Endothelial cell of umbilical vein (primary cell): ENCODE measurements at regions not wholly inside any gene's neighbourhood (a gene's known extent, or its start where the extent isn't known, plus 50 kb on each side); places are given as distances from the start of the nearest gene placed in this dataset.

ENCODE experiments used
- BruUV-seq: library from RNA; stranded (reverse); fragments of 400-500 nt; replicated peaks from 2 replicates; lab custom pipeline; 2021; lab: Mats Ljungman, UMichigan
- CTCF ChIA-PET: fragments of 300-600, 350-600 bp; sonication (Branson Sonifier 250); formaldehyde crosslinking; loops from one replicate; lab custom pipeline; 2021; ENCODE audit warnings: antibody characterized with exemption, inconsistent platforms; lab: Charles Lee
- POLR2A ChIA-PET: fragments of 300-600, 350-600 bp; sonication (Branson Sonifier 250); formaldehyde crosslinking; loops from one replicate; lab custom pipeline; 2021; ENCODE audit warnings: antibody characterized with exemption, inconsistent platforms; lab: Charles Lee
- DNase-seq: peaks from one replicate; pipeline ENCODE4 v3.0.0-alpha.2; 2011; ENCODE audit warnings: low read depth, low spot score
- FAIRE-seq: peaks from 2 replicates; lab custom pipeline; 2011; peaks lifted over from hg19 to GRCh38; lab: Jason Lieb, UNC
- H2AFZ ChIP-seq: 2 replicates; pipeline ENCODE4 v1.6.0; 2012; ENCODE audit warnings: low read depth, low read length, control low read depth, inconsistent platforms
- H3K27ac ChIP-seq: 2 replicates; pipeline ENCODE4 v1.5.1; 2011; ENCODE audit warnings: low read depth, mild to moderate bottlenecking, control low read depth, low read length, moderate library complexity; ENCODE audit not compliant: insufficient read depth
- H3K27me3 ChIP-seq, 2 experiments: 2 replicates each; pipeline versions ENCODE4 v1.6.0 to v1.6.1; 2011; ENCODE audit warnings: low read length in 2 of 2, mixed read lengths in 1 of 2; ENCODE audit not compliant: control insufficient read depth in 2 of 2, insufficient read depth in 2 of 2
- H3K36me3 ChIP-seq, 2 experiments: 2 replicates in 1 of 2; 3 replicates in 1 of 2; pipeline ENCODE4 v1.5.1; 2011; ENCODE audit warnings: low read length in 2 of 2, mild to moderate bottlenecking in 1 of 2, moderate library complexity in 1 of 2; ENCODE audit not compliant: control insufficient read depth in 2 of 2, insufficient read depth in 2 of 2; ENCODE audit errors: extremely low read depth in 1 of 2
- H3K4me1 ChIP-seq: 3 replicates; pipeline ENCODE4 v1.5.1; 2011; ENCODE audit warnings: mild to moderate bottlenecking, low read length; ENCODE audit not compliant: control insufficient read depth, insufficient read depth; ENCODE audit errors: extremely low read depth
- H3K4me2 ChIP-seq: 2 replicates; pipeline ENCODE4 v1.6.1; 2011; ENCODE audit warnings: low read length, control low read depth, mixed read lengths; ENCODE audit not compliant: insufficient read depth
- H3K4me3 ChIP-seq, 3 experiments: fragments of 200-600 bp in 1 of 3; sonication (generic), shearing (Covaris generic) in 1 of 3; replicated peaks in 1 of 3; 2 replicates each; pipeline ENCODE4 v1.5.1; 2011 to 2016; ENCODE audit warnings: control low read depth in 3 of 3, low read length in 3 of 3, mild to moderate bottlenecking in 2 of 3, inconsistent platforms in 1 of 3, low read depth in 1 of 3, moderate library complexity in 1 of 3; ENCODE audit not compliant: insufficient read depth in 1 of 3
- H3K79me2 ChIP-seq: 2 replicates; pipeline ENCODE4 v1.6.0; 2012; ENCODE audit warnings: low read length, inconsistent platforms; ENCODE audit not compliant: control insufficient read depth, insufficient read depth
- H3K9ac ChIP-seq: replicated peaks from 2 replicates; pipeline ENCODE3; 2011; ENCODE audit warnings: low read length, control low read depth; ENCODE audit not compliant: insufficient read depth; ENCODE audit errors: extremely low read depth
- H3K9me1 ChIP-seq: replicated peaks from 3 replicates; pipeline ENCODE4 v1.6.0; 2011; ENCODE audit warnings: mild to moderate bottlenecking, low read length; ENCODE audit not compliant: control insufficient read depth, insufficient read depth; ENCODE audit errors: extremely low read depth
- H3K9me3 ChIP-seq: replicated peaks from 2 replicates; pipeline ENCODE4 v1.5.1; 2012; ENCODE audit warnings: low read length, inconsistent platforms; ENCODE audit not compliant: control insufficient read depth, insufficient read depth
- H4K20me1 ChIP-seq: replicated peaks from 2 replicates; pipeline ENCODE3; 2011; ENCODE audit warnings: mild to moderate bottlenecking, low read length; ENCODE audit not compliant: control insufficient read depth, insufficient read depth; ENCODE audit errors: extremely low read depth
- CTCF ChIP-seq, 2 donors: IDR thresholded peaks; 1 replicate in 1 of 2; 2 replicates in 1 of 2; pipeline ENCODE4 v1.5.1; 2011; ENCODE audit warnings: low read length in 2 of 2, mild to moderate bottlenecking in 2 of 2, moderate library complexity in 2 of 2, control low read depth in 1 of 2, inconsistent platforms in 1 of 2, low read depth in 1 of 2; ENCODE audit not compliant: insufficient read depth in 1 of 2; ENCODE audit errors: extremely low read depth in 1 of 2
- EZH2 ChIP-seq: IDR thresholded peaks from 2 replicates; pipeline ENCODE4 v1.6.1; 2012; ENCODE audit warnings: borderline replicate concordance, low read depth, mild to moderate bottlenecking, moderate library complexity, low read length, inconsistent platforms; ENCODE audit not compliant: severe bottlenecking
- FOS ChIP-seq: IDR thresholded peaks from 2 replicates; pipeline ENCODE4 v1.6.1; 2011; ENCODE audit warnings: mild to moderate bottlenecking, low read length, moderate library complexity, borderline replicate concordance; ENCODE audit not compliant: insufficient read depth
- GATA2 ChIP-seq: IDR thresholded peaks from 2 replicates; pipeline ENCODE4 v1.7.0; 2011; ENCODE audit warnings: low read depth, mild to moderate bottlenecking, moderate library complexity, mixed read lengths, low read length; ENCODE audit not compliant: insufficient read length, insufficient read depth
- JUN ChIP-seq: IDR thresholded peaks from 2 replicates; pipeline ENCODE4 v1.6.1; 2011; ENCODE audit warnings: borderline replicate concordance, low read depth; ENCODE audit not compliant: insufficient read length, insufficient read depth
- MAX ChIP-seq: IDR thresholded peaks from 2 replicates; pipeline ENCODE4 v1.6.1; 2011; ENCODE audit not compliant: insufficient read depth, insufficient read length
- MYC ChIP-seq: IDR thresholded peaks from one replicate; pipeline ENCODE4 v1.6.1; 2011; ENCODE audit warnings: mild to moderate bottlenecking, low read depth, low read length
- POLR2A ChIP-seq: IDR thresholded peaks from 2 replicates; pipeline ENCODE4 v1.6.1; 2012; ENCODE audit warnings: low read depth, mild to moderate bottlenecking, control low read depth, low read length
- POLR2AphosphoS5 ChIP-seq: IDR thresholded peaks from 2 replicates; pipeline ENCODE4 v1.6.1; 2012; ENCODE audit warnings: low read depth, mild to moderate bottlenecking, control low read depth, low read length, moderate library complexity; ENCODE audit not compliant: insufficient read depth
- dilution Hi-C: fragments of 300-500 bp; cut with MboI; formaldehyde crosslinking; loops from one replicate; pipeline ENCODE4 v1.15.0; 2019; ENCODE audit warnings: low sequenced_read_pairs; ENCODE audit not compliant: extremely low pct_ligation_motif_present
- intact Hi-C: fragments of 100-400 bp; cut with micrococcal nuclease; formaldehyde crosslinking; loops from one replicate; pipeline ENCODE4 v1.10.0; 2022

GRCh38 chr5:173696216-173696615, 79.8 kb upstream of the BOD1 start:
- Histone ChIP-seq H3K4me2 (no peak overlapping the region), H3K9me1 (no peaks in the 10 kb centered on the region), H3K4me3 (no peak overlapping the region), H3K36me3 (no peaks in the 10 kb centered on the region), H4K20me1 (no peaks in the 10 kb centered on the region), H3K27ac (no peak overlapping the region), H3K4me1 (no peaks in the 10 kb centered on the region), H3K9ac (no peak overlapping the region), H3K9me3 (no peaks in the 10 kb centered on the region), H3K79me2 (no peaks in the 10 kb centered on the region), H3K27me3 (no peaks in the 10 kb centered on the region), H2AFZ (no peak overlapping the region)
- intact Hi-C loops (no loop called here), dilution Hi-C loops (no loop called here)
- BruUV-seq: no TSS peak
- TF ChIP-seq CTCF (IDR thresholded peaks at IDR 0.05; ENCODE audit: extremely low read depth in 1 of 2, insufficient read depth in 1 of 2, low read depth in 1 of 2, low read length in 2 of 2) (no peak), MAX (no peak), GATA2 (no peak), POLR2AphosphoS5 (no peak), EZH2 (no peak), JUN (no peak), FOS (no peak), POLR2A (no peak), MYC (no peak)
- ChIA-PET CTCF (no interaction called here), POLR2A (no interaction called here)
- no peak for FAIRE-seq
- no peak for DNase-seq
